ENCODE measurements at regions not wholly inside any gene's neighbourhood (a gene's known extent, or its start where the extent isn't known, plus 50 kb on each side); places are given as distances from the start of the nearest gene placed in this dataset.

DNA sequence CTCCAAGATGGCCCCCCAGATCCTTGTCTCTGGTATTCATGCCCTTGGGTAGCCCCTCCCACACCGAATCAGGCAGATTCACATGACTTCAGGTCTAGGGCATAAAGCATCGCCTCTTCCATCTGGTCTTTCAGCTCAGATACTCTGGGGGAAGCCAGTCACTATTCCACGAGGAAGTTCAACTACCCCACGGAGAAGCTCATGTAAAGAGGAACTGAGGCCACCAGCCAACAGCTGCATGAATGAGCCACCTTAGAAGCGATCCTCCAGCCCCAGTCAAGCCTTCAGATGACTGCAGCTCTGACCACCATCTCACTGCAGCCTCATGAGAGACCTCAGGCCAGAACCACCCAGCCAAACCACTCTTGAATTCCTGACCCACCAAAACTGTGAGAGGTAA lies 54.1 kb downstream of the SOCS3 start:
- TF ChIP-seq, protein P1, sequence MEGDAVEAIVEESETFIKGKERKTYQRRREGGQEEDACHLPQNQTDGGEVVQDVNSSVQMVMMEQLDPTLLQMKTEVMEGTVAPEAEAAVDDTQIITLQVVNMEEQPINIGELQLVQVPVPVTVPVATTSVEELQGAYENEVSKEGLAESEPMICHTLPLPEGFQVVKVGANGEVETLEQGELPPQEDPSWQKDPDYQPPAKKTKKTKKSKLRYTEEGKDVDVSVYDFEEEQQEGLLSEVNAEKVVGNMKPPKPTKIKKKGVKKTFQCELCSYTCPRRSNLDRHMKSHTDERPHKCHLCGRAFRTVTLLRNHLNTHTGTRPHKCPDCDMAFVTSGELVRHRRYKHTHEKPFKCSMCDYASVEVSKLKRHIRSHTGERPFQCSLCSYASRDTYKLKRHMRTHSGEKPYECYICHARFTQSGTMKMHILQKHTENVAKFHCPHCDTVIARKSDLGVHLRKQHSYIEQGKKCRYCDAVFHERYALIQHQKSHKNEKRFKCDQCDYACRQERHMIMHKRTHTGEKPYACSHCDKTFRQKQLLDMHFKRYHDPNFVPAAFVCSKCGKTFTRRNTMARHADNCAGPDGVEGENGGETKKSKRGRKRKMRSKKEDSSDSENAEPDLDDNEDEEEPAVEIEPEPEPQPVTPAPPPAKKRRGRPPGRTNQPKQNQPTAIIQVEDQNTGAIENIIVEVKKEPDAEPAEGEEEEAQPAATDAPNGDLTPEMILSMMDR (IDR thresholded peaks at IDR 0.05), result no peak
- TF ChIP-seq POLR2A (IDR thresholded peaks at IDR 0.05) (no peak), EP300 (IDR thresholded peaks at IDR 0.05) (no peak)
